ENCODE measurements at regions not wholly inside any gene's neighbourhood (a gene's known extent, or its start where the extent isn't known, plus 50 kb on each side); places are given as distances from the start of the nearest gene placed in this dataset.

- CTCF ChIA-PET (ENCODE audit: low intra/inter-chr PET ratio) = no interaction called here
- no peaks in the 10 kb centered on the region for H3K79me2 ChIP-seq (ENCODE audit: control insufficient read depth, insufficient read depth, low read length)
- peak; percentile 61 for ATAC-seq
- H4K20me1 ChIP-seq (replicated peaks; ENCODE audit: control insufficient read depth, insufficient read depth, low read length) = no peaks in the 10 kb centered on the region
- H3K27ac ChIP-seq (ENCODE audit: extremely low read depth, low read depth, low read length) = no peak overlapping the region
- 49% methylated on average over 9 of the region's 9 CpGs for WGBS (ENCODE audit: insufficient coverage, low coverage, missing lambda C conversion rate)
- H3K4me3 ChIP-seq = no peak overlapping the region
- H3K9me1 ChIP-seq (ENCODE audit: control insufficient read depth, insufficient read depth, low read length) = no peaks in the 10 kb centered on the region
- no peaks in the 10 kb centered on the region for H3K9me3 ChIP-seq (replicated peaks; ENCODE audit: control insufficient read depth, insufficient read depth, low read depth, low read length)
- H3K27me3 ChIP-seq (ENCODE audit: control insufficient read depth in 2 of 2, insufficient read depth in 2 of 2, low read length in 2 of 2) = no peaks in the 10 kb centered on the region
- no peak overlapping the region for H3K9ac ChIP-seq (ENCODE audit: insufficient read depth in 1 of 2, low read depth in 2 of 2, low read length in 2 of 2)
- H2AFZ ChIP-seq (ENCODE audit: low read depth, low read length) = no peak overlapping the region
- in situ Hi-C loops (cut with MboI) = no loop called here
- no peak overlapping the region for H3K4me2 ChIP-seq (ENCODE audit: insufficient read depth, low read length)
- no peak for DNase-seq (ENCODE audit: extremely low read depth in 1 of 4, low spot score in 3 of 4)
- FAIRE-seq = peak; percentile 29
- POLR2A ChIA-PET = no interaction called here
- intact Hi-C loops (cut with micrococcal nuclease) = no loop called here
- no TSS peak for BruUV-seq (replicated peaks)
- H3K36me3 ChIP-seq (ENCODE audit: control insufficient read depth, insufficient read depth, low read length) = no peaks in the 10 kb centered on the region
- H3K4me1 ChIP-seq (replicated peaks in 1 of 2; ENCODE audit: control insufficient read depth in 2 of 2, insufficient read depth in 2 of 2, low read length in 2 of 2) = peaks cover 0 to 2% of the 10 kb centered on the region in 2 experiments; a peak in 2 of 5 replicates
- TF ChIP-seq NCOA4 (IDR thresholded peaks at IDR 0.05; ENCODE audit: partially characterized antibody) (no peak), USF2 (CRISPR knock-in tag; IDR thresholded peaks at IDR 0.05) (peak; percentile 13; the same call in 1 of the 2 replicates), SMAD4 (CRISPR knock-in tag; conservative IDR thresholded peaks at IDR 0.05) (no peak), FOXJ2 (tag; IDR thresholded peaks at IDR 0.05) (no peak), FOXP1 (CRISPR knock-in tag; IDR thresholded peaks at IDR 0.05) (no peak), ZMIZ1 (IDR thresholded peaks at IDR 0.05; ENCODE audit: low read depth in 2 of 2, low read length in 2 of 2) (no peak), MNT (conservative IDR thresholded peaks at IDR 0.05) (no peak), NRF1 (conservative IDR thresholded peaks at IDR 0.05 in 1 of 2, IDR thresholded peaks at IDR 0.05 in 1 of 2) (no peak), MCM5 (IDR thresholded peaks at IDR 0.05; ENCODE audit: low read depth) (no peak), SLC30A9 (CRISPR knock-in tag; IDR thresholded peaks at IDR 0.05) (no peak), GATAD2B (IDR thresholded peaks at IDR 0.05; ENCODE audit: borderline replicate concordance) (no peak), DIDO1 (tag; IDR thresholded peaks at IDR 0.05; ENCODE audit: low read depth) (no peak), SAFB2 (IDR thresholded peaks at IDR 0.05; ENCODE audit: borderline replicate concordance, low read depth, low read length, severe bottlenecking) (no peak), HNRNPL (IDR thresholded peaks at IDR 0.05; ENCODE audit: low read depth, low read length) (no peak), XRCC3 (IDR thresholded peaks at IDR 0.05) (no peak), USF1 (CRISPR knock-in tag; IDR thresholded peaks at IDR 0.05) (peak; percentile 27; the same call in 1 of the 2 replicates), RBM39 (optimal IDR thresholded peaks at IDR 0.05; ENCODE audit: low read depth, low read length) (no peak), ZNF3 (CRISPR knock-in tag; IDR thresholded peaks at IDR 0.05) (no peak), EHMT2 (IDR thresholded peaks at IDR 0.05) (no peak)
Observed at GRCh38 chr4:174110180-174110579, 173.3 kb downstream of the FBXO8 start.

All from K562 (cell line).